DND-41 (cell line): ENCODE measurements at regions not wholly inside any gene's neighbourhood (a gene's known extent, or its start where the extent isn't known, plus 50 kb on each side); places are given as distances from the start of the nearest gene placed in this dataset.

Experiments used
- ATAC-seq: fragments of 200-7000 bp; cut with Tn5 transposase; 3 replicates; pipeline ENCODE4 v1.9.1; 2021; ENCODE audit warnings: low read depth; ENCODE audit not compliant: insufficient read depth
- DNase-seq: peaks from one replicate; pipeline ENCODE4 v3.0.0-alpha.2; 2020
- H2AFZ ChIP-seq: 2 replicates; pipeline ENCODE4 v1.6.0; 2012; ENCODE audit warnings: low read depth, low read length
- H3K27ac ChIP-seq: 2 replicates; pipeline ENCODE4 v1.5.1; 2012; ENCODE audit warnings: low read length, inconsistent platforms
- H3K27me3 ChIP-seq: fragments of 200-600 bp; sonication (generic); 2 replicates; pipeline ENCODE4 v1.6.0; 2012; ENCODE audit warnings: low read length, mild to moderate bottlenecking, inconsistent platforms; ENCODE audit not compliant: insufficient read depth, poor library complexity
- H3K36me3 ChIP-seq: 2 replicates; pipeline ENCODE4 v1.5.1; 2012; ENCODE audit warnings: low read length, inconsistent platforms; ENCODE audit not compliant: insufficient read depth
- H3K4me1 ChIP-seq: 2 replicates; pipeline ENCODE4 v1.5.1; 2012; ENCODE audit warnings: mild to moderate bottlenecking, low read length; ENCODE audit not compliant: insufficient read depth
- H3K4me2 ChIP-seq: 2 replicates; pipeline ENCODE4 v1.6.0; 2012; ENCODE audit warnings: mild to moderate bottlenecking, moderate library complexity, low read length, inconsistent platforms; ENCODE audit not compliant: insufficient read depth
- H3K4me3 ChIP-seq, 2 experiments: fragments of 200-600 bp in 1 of 2; shearing (Covaris generic) in 1 of 2; 2 replicates each; pipeline ENCODE4 v1.5.1; 2012 to 2016; ENCODE audit warnings: inconsistent platforms in 2 of 2, low read length in 2 of 2, mild to moderate bottlenecking in 2 of 2, low read depth in 1 of 2, moderate library complexity in 1 of 2
- H3K79me2 ChIP-seq: 2 replicates; pipeline ENCODE4 v1.6.0; 2012; ENCODE audit warnings: low read length, inconsistent platforms; ENCODE audit not compliant: insufficient read depth
- H3K9ac ChIP-seq: 2 replicates; pipeline ENCODE4 v1.6.0; 2012; ENCODE audit warnings: low read depth, mild to moderate bottlenecking, inconsistent platforms, low read length, moderate library complexity
- H3K9me3 ChIP-seq: 2 replicates; pipeline ENCODE4 v1.5.1; 2012; ENCODE audit warnings: low read length, moderate library complexity, mild to moderate bottlenecking, inconsistent platforms; ENCODE audit not compliant: insufficient read depth, severe bottlenecking
- H4K20me1 ChIP-seq: 2 replicates; pipeline ENCODE4 v1.6.0; 2012; ENCODE audit warnings: low read length; ENCODE audit not compliant: insufficient read depth
- CTCF ChIP-seq: IDR thresholded peaks from 2 replicates; pipeline ENCODE4 v1.5.1; 2012; ENCODE audit warnings: borderline replicate concordance, low read length, moderate library complexity, mild to moderate bottlenecking; ENCODE audit not compliant: poor library complexity, severe bottlenecking; ENCODE audit errors: extremely low read depth
- EZH2 ChIP-seq: IDR thresholded peaks from 3 replicates; pipeline ENCODE4 v1.6.1; 2012; ENCODE audit warnings: borderline replicate concordance, low read depth, mild to moderate bottlenecking, moderate library complexity, low read length, inconsistent platforms; ENCODE audit not compliant: severe bottlenecking

GRCh38 chr13:95438297-95438696 is 114.2 kb upstream of the CLDN10 start:
- no peaks in the 10 kb centered on the region for H3K27me3 ChIP-seq
- no peak overlapping the region for H3K4me2 ChIP-seq
- H3K27ac ChIP-seq: no peak overlapping the region
- no peak overlapping the region for H3K4me3 ChIP-seq
- no peak overlapping the region for H2AFZ ChIP-seq
- no peak for DNase-seq
- H4K20me1 ChIP-seq: no peaks in the 10 kb centered on the region
- no peak for TF ChIP-seq EZH2
- no peak for TF ChIP-seq CTCF
- ATAC-seq: no peak
- H3K9ac ChIP-seq: no peak overlapping the region
- H3K36me3 ChIP-seq: no peaks in the 10 kb centered on the region
- H3K4me1 ChIP-seq: no peaks in the 10 kb centered on the region
- H3K9me3 ChIP-seq: no peaks in the 10 kb centered on the region
- H3K79me2 ChIP-seq: no peaks in the 10 kb centered on the region

GRCh38 chr13:95440441-95441088 is 112.0 kb upstream of the CLDN10 start:
- Histone ChIP-seq H4K20me1 (no peaks in the 10 kb centered on the region), H2AFZ (no peak overlapping the region), H3K4me2 (no peak overlapping the region), H3K4me1 (no peaks in the 10 kb centered on the region), H3K27ac (no peak overlapping the region), H3K9me3 (no peaks in the 10 kb centered on the region), H3K4me3 (no peak overlapping the region), H3K79me2 (no peaks in the 10 kb centered on the region), H3K36me3 (no peaks in the 10 kb centered on the region), H3K27me3 (no peaks in the 10 kb centered on the region), H3K9ac (no peak overlapping the region)
- ATAC-seq (no peak), DNase-seq (no peak)
- TF ChIP-seq CTCF (no peak), EZH2 (no peak)

- no peaks in the 10 kb centered on the region for H3K4me1 ChIP-seq
- H3K9ac ChIP-seq: no peak overlapping the region
- H3K9me3 ChIP-seq: no peaks in the 10 kb centered on the region
- no peaks in the 10 kb centered on the region for H3K79me2 ChIP-seq
- no peaks in the 10 kb centered on the region for H4K20me1 ChIP-seq
- DNase-seq (no peak), ATAC-seq (no peak)
- H3K36me3 ChIP-seq: no peaks in the 10 kb centered on the region
- H3K4me2 ChIP-seq: no peak overlapping the region
- no peak overlapping the region for H3K27ac ChIP-seq
- TF ChIP-seq CTCF: no peak
- H2AFZ ChIP-seq: no peak overlapping the region
- no peaks in the 10 kb centered on the region for H3K27me3 ChIP-seq
- no peak overlapping the region for H3K4me3 ChIP-seq
Observed at GRCh38 chr13:95441326-95441725, 111.2 kb upstream of the CLDN10 start.
